SK-N-SH (cell line): ENCODE measurements at regions not wholly inside any gene's neighbourhood (a gene's known extent, or its start where the extent isn't known, plus 50 kb on each side); places are given as distances from the start of the nearest gene placed in this dataset.

ENCODE experiments used
- CTCF ChIA-PET: fragments of 300-600, 350-600 bp; formaldehyde crosslinking; extraction: SDS; loops from one replicate; lab custom pipeline; 2021; lab: Yijun Ruan, JAX
- POLR2A ChIA-PET: fragments of 350-600 bp; sonication (Branson Sonifier 250); formaldehyde crosslinking; extraction: SDS; loops from one replicate; lab custom pipeline; 2020; ENCODE audit warnings: antibody characterized with exemption, inconsistent platforms; lab: Yijun Ruan, JAX
- DNase-seq: peaks from one replicate; pipeline ENCODE4 v3.0.0; 2012
- H2AFZ ChIP-seq: fragments of 200-600 bp; sonication (generic); 2 replicates; pipeline ENCODE4 v1.8.1; 2016; ENCODE audit warnings: antibody characterized with exemption, mild to moderate bottlenecking, low read depth
- H3F3A ChIP-seq: fragments of 200-600 bp; sonication (generic); replicated peaks from 2 replicates; pipeline ENCODE3; 2016; ENCODE audit warnings: antibody characterized with exemption, mild to moderate bottlenecking; ENCODE audit not compliant: insufficient read depth
- H3K27ac ChIP-seq, 2 experiments: fragments of 200-500 bp in 1 of 2; fragments of 200-600 bp in 1 of 2; sonication (Bioruptor generic) in 1 of 2; sonication (generic), shearing (Covaris generic) in 1 of 2; 2 replicates each; pipeline versions ENCODE4 v1.5.1 to v1.6.1; 2014 to 2016; ENCODE audit warnings: low read depth in 2 of 2, inconsistent platforms in 1 of 2, low read length in 1 of 2, mild to moderate bottlenecking in 1 of 2, mixed read lengths in 1 of 2
- H3K27me3 ChIP-seq: fragments of 200-600 bp; sonication (generic), shearing (Covaris generic); 2 replicates; pipeline ENCODE4 v1.6.1; 2016; ENCODE audit warnings: mixed run types; ENCODE audit not compliant: insufficient read depth
- H3K36me3 ChIP-seq, 2 experiments: fragments of 200-500 bp in 1 of 2; fragments of 200-600 bp in 1 of 2; sonication (Bioruptor generic) in 1 of 2; sonication (generic) in 1 of 2; replicated peaks in 1 of 2; 2 replicates each; pipeline versions ENCODE3 to v1.5.1; 2014 to 2016; ENCODE audit warnings: low read length in 1 of 2, mild to moderate bottlenecking in 1 of 2; ENCODE audit not compliant: insufficient read depth in 2 of 2, control insufficient read depth in 1 of 2
- H3K4me1 ChIP-seq, 2 experiments: fragments of 200-500 bp in 1 of 2; fragments of 200-600 bp in 1 of 2; sonication (Bioruptor generic) in 1 of 2; sonication (generic), shearing (Covaris generic) in 1 of 2; 2 replicates each; pipeline versions ENCODE4 v1.5.1 to v1.6.1; 2014 to 2016; ENCODE audit warnings: low read depth in 1 of 2, low read length in 1 of 2, mixed run types in 1 of 2; ENCODE audit not compliant: insufficient read depth in 2 of 2, control insufficient read depth in 1 of 2
- H3K4me2 ChIP-seq: fragments of 200-600 bp; sonication (generic), shearing (Covaris generic); 2 replicates; pipeline ENCODE4 v1.6.1; 2017; ENCODE audit warnings: mixed run types
- H3K4me3 ChIP-seq, 2 experiments: fragments of 200-500 bp in 1 of 2; fragments of 200-600 bp in 1 of 2; sonication (Bioruptor generic) in 1 of 2; sonication (generic), shearing (Covaris generic) in 1 of 2; 2 replicates each; pipeline versions ENCODE4 v1.5.1 to v1.8.1; 2014 to 2016; ENCODE audit warnings: low read depth in 2 of 2, inconsistent platforms in 1 of 2, low read length in 1 of 2, mild to moderate bottlenecking in 1 of 2, mixed read lengths in 1 of 2, moderate library complexity in 1 of 2
- H3K79me2 ChIP-seq: fragments of 200-600 bp; sonication (generic); 2 replicates; pipeline ENCODE4 v1.8.1; 2017; ENCODE audit warnings: mild to moderate bottlenecking; ENCODE audit not compliant: insufficient read depth
- H3K9ac ChIP-seq: fragments of 200-600 bp; sonication (generic); 2 replicates; pipeline ENCODE4 v1.6.1; 2017; ENCODE audit warnings: mixed run types
- H3K9me2 ChIP-seq: fragments of 200-600 bp; sonication (generic); 2 replicates; pipeline ENCODE4 v1.6.1; 2017; ENCODE audit warnings: mixed run types
- H3K9me3 ChIP-seq: fragments of 200-600 bp; sonication (generic); 2 replicates; pipeline ENCODE4 v1.6.1; 2017; ENCODE audit warnings: mixed run types, mild to moderate bottlenecking, moderate library complexity
- H4K20me1 ChIP-seq: fragments of 200-600 bp; sonication (generic); 2 replicates; pipeline ENCODE4 v1.6.1; 2017; ENCODE audit warnings: mild to moderate bottlenecking, mixed run types; ENCODE audit not compliant: insufficient read depth
- CHD2 ChIP-seq: fragments of 150-350 bp; IDR thresholded peaks from 2 replicates; pipeline ENCODE4 v1.6.1; 2018; ENCODE audit warnings: low read length; ENCODE audit not compliant: partially characterized antibody
- ELF1 ChIP-seq: IDR thresholded peaks from 2 replicates; pipeline ENCODE4 v1.4.0; 2012
- EP300 ChIP-seq, 2 experiments: IDR thresholded peaks; 2 replicates each; pipeline versions ENCODE4 v1.4.0 to v1.6.1; 2012; ENCODE audit warnings: borderline replicate concordance in 1 of 2, low read depth in 1 of 2, low read length in 1 of 2
- EZH2phosphoT487 ChIP-seq: fragments of 200-600 bp; sonication (generic); IDR thresholded peaks from 2 replicates; pipeline ENCODE4 v1.6.1; 2017; ENCODE audit warnings: low read depth, mixed run types, mild to moderate bottlenecking, antibody characterized with exemption, moderate library complexity, borderline replicate concordance
- FOSL2 ChIP-seq: IDR thresholded peaks from 2 replicates; pipeline ENCODE4 v1.4.0; 2012; ENCODE audit warnings: low read depth, mild to moderate bottlenecking, moderate library complexity, borderline replicate concordance
- FOXJ3 ChIP-seq: sonication (generic); formaldehyde crosslinking; IDR thresholded peaks from 2 replicates; pipeline ENCODE4 v1.5.1; 2020; ENCODE audit warnings: mild to moderate bottlenecking, missing genetic modification reagents
- FOXM1 ChIP-seq: IDR thresholded peaks from 2 replicates; pipeline ENCODE4 v1.4.0; 2012; ENCODE audit warnings: low read depth, mild to moderate bottlenecking
- GABPA ChIP-seq: IDR thresholded peaks from 2 replicates; pipeline ENCODE4 v1.4.0; 2012; ENCODE audit warnings: low read depth, mild to moderate bottlenecking
- GATA2 ChIP-seq: sonication (generic); formaldehyde crosslinking; IDR thresholded peaks from 2 replicates; pipeline ENCODE4 v1.5.0; 2020; ENCODE audit warnings: mild to moderate bottlenecking, missing genetic modification reagents
- JUND ChIP-seq: IDR thresholded peaks from 2 replicates; pipeline ENCODE4 v1.4.0; 2012
- MEF2A ChIP-seq: IDR thresholded peaks from 2 replicates; pipeline ENCODE4 v1.4.0; 2012; ENCODE audit warnings: low read depth, borderline replicate concordance
- MXI1 ChIP-seq: IDR thresholded peaks from 2 replicates; pipeline ENCODE4 v1.6.1; 2012; ENCODE audit warnings: mild to moderate bottlenecking, low read depth, low read length, improper control_type of control experiment
- NFIC ChIP-seq: IDR thresholded peaks from 2 replicates; pipeline ENCODE4 v1.4.0; 2012; ENCODE audit warnings: borderline replicate concordance
- POLR2AphosphoS5 ChIP-seq: IDR thresholded peaks from 2 replicates; pipeline ENCODE4 v1.6.1; 2012; ENCODE audit warnings: low read depth, low read length
- RAD21 ChIP-seq: IDR thresholded peaks from 2 replicates; pipeline ENCODE4 v1.6.1; 2012; ENCODE audit warnings: mild to moderate bottlenecking, low read length
- RCOR1 ChIP-seq: fragments of 150-350 bp; IDR thresholded peaks from 2 replicates; pipeline ENCODE4 v1.6.1; 2017; ENCODE audit warnings: antibody characterized with exemption, low read length
- RFX5 ChIP-seq: IDR thresholded peaks from 2 replicates; pipeline ENCODE4 v1.6.1; 2012; ENCODE audit warnings: mild to moderate bottlenecking, improper control_type of control experiment, low read length
- RXRA ChIP-seq: IDR thresholded peaks from 2 replicates; pipeline ENCODE4 v1.4.0; 2012; ENCODE audit warnings: low read depth, mild to moderate bottlenecking, borderline replicate concordance
- SIN3A ChIP-seq: IDR thresholded peaks from 2 replicates; pipeline ENCODE4 v1.6.1; 2012; ENCODE audit warnings: low read depth, mild to moderate bottlenecking, low read length, moderate library complexity, borderline replicate concordance
- TAF1 ChIP-seq: IDR thresholded peaks from 2 replicates; pipeline ENCODE4 v1.6.1; 2012; ENCODE audit warnings: low read depth, mild to moderate bottlenecking, low read length, moderate library complexity, borderline replicate concordance
- TEAD4 ChIP-seq: IDR thresholded peaks from 2 replicates; pipeline ENCODE4 v1.4.0; 2012; ENCODE audit warnings: mild to moderate bottlenecking, borderline replicate concordance; ENCODE audit not compliant: insufficient read depth
- YY1 ChIP-seq: IDR thresholded peaks from 2 replicates; pipeline ENCODE4 v1.4.0; 2012; ENCODE audit warnings: low read depth, mild to moderate bottlenecking
- WGBS: methylation state at CpG from one replicate; pipeline ENCODE4 v1.1.6; 2017; ENCODE audit warnings: low lambda C conversion rate; 5-methylcytosine and 5-hydroxymethylcytosine counted together
- TF ChIP-seq, protein P1 (sequence below): IDR thresholded peaks from 2 replicates; pipeline ENCODE4 v1.4.0; 2012; ENCODE audit warnings: low read depth, borderline replicate concordance
- TF ChIP-seq, protein P2 (sequence below): fragments of 150-350 bp; IDR thresholded peaks from 2 replicates; pipeline ENCODE4 v1.6.1; 2016; ENCODE audit warnings: mild to moderate bottlenecking, low read depth, low read length
- TF ChIP-seq, protein P3 (sequence below): IDR thresholded peaks from 2 replicates; pipeline ENCODE4; 2012

DNA sequence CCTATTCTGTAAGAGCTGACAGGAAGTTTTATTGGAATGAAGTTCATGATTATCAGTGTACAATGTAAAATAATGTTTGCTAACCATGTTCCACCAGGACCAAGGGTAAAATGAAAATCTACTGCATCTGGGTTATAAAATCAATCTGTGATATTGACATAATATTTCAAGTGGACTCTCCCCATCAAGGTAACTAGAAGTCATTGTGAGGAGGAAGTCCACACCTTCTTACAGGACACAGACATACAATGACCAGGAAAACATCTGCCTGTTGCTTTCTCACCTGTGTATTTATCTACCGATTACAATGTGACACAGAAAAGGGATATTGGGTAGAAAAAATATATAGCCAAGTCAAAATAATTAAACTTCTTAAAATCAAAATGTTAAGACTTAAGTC, 140.7 kb upstream of the RFC3 start:
- no peaks in the 10 kb centered on the region for H3K27me3 ChIP-seq
- no peaks in the 10 kb centered on the region for H4K20me1 ChIP-seq
- no peaks in the 10 kb centered on the region for H3K79me2 ChIP-seq
- TF ChIP-seq FOSL2 (no peak), FOXM1 (no peak), MXI1 (no peak), POLR2AphosphoS5 (no peak), TAF1 (no peak), NFIC (no peak), RCOR1 (no peak), ELF1 (no peak), FOXJ3 (CRISPR knock-in tag) (no peak), TEAD4 (no peak), EZH2phosphoT487 (no peak), GATA2 (CRISPR knock-in tag) (no peak), YY1 (no peak), CHD2 (no peak)
- TF ChIP-seq, protein P1, sequence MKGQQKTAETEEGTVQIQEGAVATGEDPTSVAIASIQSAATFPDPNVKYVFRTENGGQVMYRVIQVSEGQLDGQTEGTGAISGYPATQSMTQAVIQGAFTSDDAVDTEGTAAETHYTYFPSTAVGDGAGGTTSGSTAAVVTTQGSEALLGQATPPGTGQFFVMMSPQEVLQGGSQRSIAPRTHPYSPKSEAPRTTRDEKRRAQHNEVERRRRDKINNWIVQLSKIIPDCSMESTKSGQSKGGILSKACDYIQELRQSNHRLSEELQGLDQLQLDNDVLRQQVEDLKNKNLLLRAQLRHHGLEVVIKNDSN = no peak
- TF ChIP-seq, protein P2, sequence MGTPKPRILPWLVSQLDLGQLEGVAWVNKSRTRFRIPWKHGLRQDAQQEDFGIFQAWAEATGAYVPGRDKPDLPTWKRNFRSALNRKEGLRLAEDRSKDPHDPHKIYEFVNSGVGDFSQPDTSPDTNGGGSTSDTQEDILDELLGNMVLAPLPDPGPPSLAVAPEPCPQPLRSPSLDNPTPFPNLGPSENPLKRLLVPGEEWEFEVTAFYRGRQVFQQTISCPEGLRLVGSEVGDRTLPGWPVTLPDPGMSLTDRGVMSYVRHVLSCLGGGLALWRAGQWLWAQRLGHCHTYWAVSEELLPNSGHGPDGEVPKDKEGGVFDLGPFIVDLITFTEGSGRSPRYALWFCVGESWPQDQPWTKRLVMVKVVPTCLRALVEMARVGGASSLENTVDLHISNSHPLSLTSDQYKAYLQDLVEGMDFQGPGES = no peak
- WGBS = 91% methylated on average over 1 of the region's 1 CpG
- 0 out of 2 replicates have a peak overlapping the region, but pooled peaks have one; percentile 67 for H2AFZ ChIP-seq
- no peaks in the 10 kb centered on the region for H3F3A ChIP-seq
- ChIA-PET POLR2A (no interaction called here), CTCF (no interaction called here)
- H3K9me2 ChIP-seq = no peaks in the 10 kb centered on the region
- H3K4me3 ChIP-seq = no peak overlapping the region
- DNase-seq = no peak
- H3K9me3 ChIP-seq = no peaks in the 10 kb centered on the region
- peaks cover 0 to 2% of the 10 kb centered on the region in 2 experiments; a peak in 1 of 4 replicates for H3K4me1 ChIP-seq
- no peaks in the 10 kb centered on the region for H3K36me3 ChIP-seq
- H3K27ac ChIP-seq = no peak overlapping the region
- H3K4me2 ChIP-seq = no peak overlapping the region
- H3K9ac ChIP-seq = no peak overlapping the region

DNA sequence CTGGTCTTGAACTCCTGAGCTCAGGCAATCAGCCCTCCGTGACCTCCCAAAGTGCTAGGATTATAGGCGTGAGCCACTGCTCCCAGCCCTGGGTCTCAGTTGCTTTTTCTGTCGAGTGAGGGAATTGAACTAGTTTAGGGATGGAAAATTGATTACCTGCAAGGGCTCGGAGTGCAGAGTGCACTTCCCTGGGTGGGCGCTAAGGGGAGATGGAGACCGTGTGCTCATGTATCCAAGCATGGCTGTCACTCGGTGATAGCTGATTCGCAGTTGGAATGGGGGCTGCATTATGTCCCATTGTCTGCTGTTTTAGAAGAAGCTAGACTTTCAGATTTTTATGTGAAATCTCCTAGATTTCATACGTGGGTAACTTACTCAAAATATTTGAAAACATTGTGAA, 139.9 kb upstream of the RFC3 start:
- Histone ChIP-seq H3K79me2 (no peaks in the 10 kb centered on the region), H3K9me3 (no peaks in the 10 kb centered on the region), H3K27me3 (no peaks in the 10 kb centered on the region), H3K9me2 (no peaks in the 10 kb centered on the region), H3F3A (no peaks in the 10 kb centered on the region), H3K4me2 (no peak overlapping the region), H2AFZ (no peak overlapping the region), H3K9ac (no peak overlapping the region), H3K4me3 (no peak overlapping the region), H3K36me3 (no peaks in the 10 kb centered on the region), H3K4me1 (peaks cover 0 to 2% of the 10 kb centered on the region in 2 experiments; a peak in 1 of 4 replicates), H3K27ac (no peak overlapping the region), H4K20me1 (no peaks in the 10 kb centered on the region)
- CTCF ChIA-PET = interaction anchor here (0.6 to 1.0 kb wide), 2 partner anchors 72 to 135 kb away, joined by 3 read pairs; no protein-coding TSS in a partner anchor
- no peak for DNase-seq
- WGBS = 91% methylated on average over 9 of the region's 9 CpGs
- POLR2A ChIA-PET = no interaction called here
- no peak for TF ChIP-seq GABPA
- TF ChIP-seq RAD21 = no peak
- TF ChIP-seq TAF1 = no peak
- TF ChIP-seq EP300 (IDR thresholded peaks at IDR 0.05; ENCODE audit: borderline replicate concordance in 1 of 2, low read depth in 1 of 2, low read length in 1 of 2) = no peak
- no peak for TF ChIP-seq MXI1
- no peak for TF ChIP-seq FOXJ3 (CRISPR knock-in tag)
- TF ChIP-seq ELF1 = no peak
- no peak for TF ChIP-seq NFIC
- no peak for TF ChIP-seq CHD2
- no peak for TF ChIP-seq MEF2A
- TF ChIP-seq TEAD4 = no peak
- TF ChIP-seq, protein P3, sequence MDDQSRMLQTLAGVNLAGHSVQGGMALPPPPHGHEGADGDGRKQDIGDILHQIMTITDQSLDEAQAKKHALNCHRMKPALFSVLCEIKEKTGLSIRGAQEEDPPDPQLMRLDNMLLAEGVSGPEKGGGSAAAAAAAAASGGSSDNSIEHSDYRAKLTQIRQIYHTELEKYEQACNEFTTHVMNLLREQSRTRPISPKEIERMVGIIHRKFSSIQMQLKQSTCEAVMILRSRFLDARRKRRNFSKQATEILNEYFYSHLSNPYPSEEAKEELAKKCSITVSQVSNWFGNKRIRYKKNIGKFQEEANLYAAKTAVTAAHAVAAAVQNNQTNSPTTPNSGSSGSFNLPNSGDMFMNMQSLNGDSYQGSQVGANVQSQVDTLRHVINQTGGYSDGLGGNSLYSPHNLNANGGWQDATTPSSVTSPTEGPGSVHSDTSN = no peak
- TF ChIP-seq SIN3A = no peak
- TF ChIP-seq FOXM1 = no peak
- TF ChIP-seq YY1 = no peak
- no peak for TF ChIP-seq GATA2 (CRISPR knock-in tag)
- no peak for TF ChIP-seq RXRA
- TF ChIP-seq JUND = no peak
- TF ChIP-seq RFX5 = no peak
